GM12878 (cell line): ENCODE measurements at regions not wholly inside any gene's neighbourhood (a gene's known extent, or its start where the extent isn't known, plus 50 kb on each side); places are given as distances from the start of the nearest gene placed in this dataset.

Experiments
- ATAC-seq: fragments of 200-7000 bp; cut with Tn5 transposase; 3 replicates; pipeline ENCODE4 v1.9.1; 2020; ENCODE audit warnings: mild to moderate bottlenecking, moderate library complexity
- BruUV-seq: library from RNA; stranded (reverse); fragments of 400-500 nt; replicated peaks from 2 replicates; lab custom pipeline; 2021; lab: Mats Ljungman, UMichigan
- CTCF ChIA-PET: fragments of 300-600 bp; sonication (Branson Sonifier 250); formaldehyde crosslinking; extraction: SDS; loops from one replicate; lab custom pipeline; 2021; ENCODE audit warnings: inconsistent platforms; lab: Yijun Ruan, JAX
- POLR2A ChIA-PET: fragments of 350-600 bp; formaldehyde crosslinking; extraction: SDS; loops from one replicate; lab custom pipeline; 2021; ENCODE audit warnings: inconsistent platforms; lab: Charles Lee
- RAD21 ChIA-PET: fragments of 300-600 bp; sonication (Branson Sonifier 250); formaldehyde crosslinking; loops from one replicate; lab custom pipeline; 2023; ENCODE audit warnings: antibody characterized with exemption; ENCODE audit not compliant: unreplicated experiment; lab: Charles Lee
- SMC1A ChIA-PET: fragments of 300-600 bp; sonication (Branson Sonifier 250); formaldehyde crosslinking; loops from one replicate; lab custom pipeline; 2023; ENCODE audit not compliant: unreplicated experiment, uncharacterized antibody; lab: Charles Lee
- DNase-seq: peaks from one replicate; pipeline ENCODE4 v3.0.0-alpha.2; 2011; ENCODE audit warnings: low read depth, low spot score
- FAIRE-seq: peaks from 3 replicates; lab custom pipeline; 2011; peaks lifted over from hg19 to GRCh38; lab: Jason Lieb, UNC
- H2AFZ ChIP-seq: 2 replicates; pipeline ENCODE4 v1.6.0; 2011; ENCODE audit warnings: low read depth, low read length, control low read depth; ENCODE audit not compliant: control insufficient read depth
- H3K27ac ChIP-seq: 2 replicates; pipeline ENCODE4 v1.5.1; 2011; ENCODE audit warnings: control low read depth; ENCODE audit not compliant: control insufficient read depth, insufficient read depth
- H3K27me3 ChIP-seq, 2 experiments: replicated peaks in 1 of 2; 2 replicates each; pipeline versions ENCODE4 v1.6.0 to v1.6.1; 2011; ENCODE audit warnings: low read length in 1 of 2; ENCODE audit not compliant: control insufficient read depth in 2 of 2, insufficient read depth in 2 of 2
- H3K36me3 ChIP-seq, 2 experiments: 2 replicates each; pipeline ENCODE4 v1.5.1; 2011; ENCODE audit warnings: low read length in 1 of 2; ENCODE audit not compliant: control insufficient read depth in 2 of 2, insufficient read depth in 2 of 2
- H3K4me1 ChIP-seq: 2 replicates; pipeline ENCODE4 v1.6.1; 2011; ENCODE audit warnings: mild to moderate bottlenecking, low read length, moderate library complexity, mixed read lengths; ENCODE audit not compliant: control insufficient read depth, insufficient read depth
- H3K4me2 ChIP-seq: 2 replicates; pipeline ENCODE4 v1.6.0; 2011; ENCODE audit warnings: control low read depth; ENCODE audit not compliant: control insufficient read depth, insufficient read depth
- H3K4me3 ChIP-seq: fragments of 200-600 bp; sonication (generic); 2 replicates; pipeline ENCODE4 v1.5.1; 2016
- H3K79me2 ChIP-seq: 2 replicates; pipeline ENCODE4 v1.6.0; 2011; ENCODE audit warnings: low read length; ENCODE audit not compliant: control insufficient read depth, insufficient read depth
- H3K9ac ChIP-seq: 2 replicates; pipeline ENCODE4 v1.8.0; 2011; ENCODE audit warnings: low read length, control low read depth, mixed read lengths; ENCODE audit not compliant: control insufficient read depth, insufficient read depth
- H3K9me3 ChIP-seq: replicated peaks from 3 replicates; pipeline ENCODE4 v1.5.1; 2011; ENCODE audit warnings: mild to moderate bottlenecking, low read length; ENCODE audit not compliant: control insufficient read depth, insufficient read depth
- H4K20me1 ChIP-seq: 2 replicates; pipeline ENCODE4 v1.6.0; 2011; ENCODE audit not compliant: control insufficient read depth, insufficient read depth
- CHD4 ChIP-seq: fragments of 200-600 bp; sonication (generic); IDR thresholded peaks from 2 replicates; pipeline ENCODE4 v1.6.1; 2016; ENCODE audit warnings: mild to moderate bottlenecking
- HDAC2 ChIP-seq: fragments of 200-600 bp; sonication (generic); IDR thresholded peaks from 2 replicates; pipeline ENCODE4 v1.6.1; 2017
- NBN ChIP-seq: fragments of 450-650 bp; IDR thresholded peaks from 2 replicates; pipeline ENCODE4 v1.6.1; 2016
- NR2F1 ChIP-seq: fragments of 450-650 bp; conservative IDR thresholded peaks from 2 replicates; pipeline ENCODE4 v1.6.1; 2017; ENCODE audit warnings: mild to moderate bottlenecking
- PML ChIP-seq: IDR thresholded peaks from 2 replicates; pipeline ENCODE4 v1.6.1; 2012; ENCODE audit warnings: low read length, inconsistent platforms
- SMARCA5 ChIP-seq: fragments of 450-650 bp; IDR thresholded peaks from 2 replicates; pipeline ENCODE4 v1.6.1; 2017; ENCODE audit warnings: mild to moderate bottlenecking
- SUPT20H ChIP-seq: IDR thresholded peaks from 2 replicates; pipeline ENCODE4 v1.6.1; 2011; ENCODE audit warnings: low read depth, mild to moderate bottlenecking, low read length, moderate library complexity, borderline replicate concordance; ENCODE audit not compliant: control insufficient read depth
- ZZZ3 ChIP-seq: IDR thresholded peaks from 2 replicates; pipeline ENCODE4 v1.6.1; 2011; ENCODE audit warnings: low read depth; ENCODE audit not compliant: control insufficient read depth, insufficient read length
- WGBS: methylation state at CpG from one replicate; pipeline ENCODE4 v1.1.6; 2016; ENCODE audit warnings: low lambda C conversion rate; ENCODE audit not compliant: insufficient replicate concordance, insufficient coverage; ENCODE audit errors: missing lambda C conversion rate; 5-methylcytosine and 5-hydroxymethylcytosine counted together
- in situ Hi-C: fragments of 300-500 bp; cut with MboI; formaldehyde crosslinking; loops from 9 replicates; pipeline ENCODE4 v1.14.3; 2018; ENCODE audit warnings: mixed read lengths
- intact Hi-C: fragments of 100-400 bp; cut with micrococcal nuclease; formaldehyde crosslinking; loops from one replicate; pipeline ENCODE4 v1.14.2; 2022; ENCODE audit not compliant: unreplicated experiment
- TF ChIP-seq, protein P1 (sequence below): fragments of 450-650 bp; IDR thresholded peaks from 2 replicates; pipeline ENCODE4 v1.6.1; 2017; ENCODE audit warnings: mild to moderate bottlenecking, low read depth, inconsistent platforms; ENCODE audit not compliant: poor library complexity, severe bottlenecking
- TF ChIP-seq, protein P2 (sequence below): fragments of 450-650 bp; IDR thresholded peaks from 2 replicates; pipeline ENCODE4 v1.6.1; 2018; ENCODE audit warnings: borderline replicate concordance, mild to moderate bottlenecking; ENCODE audit not compliant: partially characterized antibody
- TF ChIP-seq, protein P3 (sequence below): IDR thresholded peaks from 2 replicates; pipeline ENCODE4 v1.6.1; 2012; ENCODE audit warnings: mild to moderate bottlenecking, low read depth, low read length
- TF ChIP-seq, protein P4 (sequence below), 3 experiments: IDR thresholded peaks in 2 of 3; conservative IDR thresholded peaks in 1 of 3; 2 replicates each; pipeline ENCODE4 v1.5.1; 2011; ENCODE audit warnings: low read depth in 3 of 3, low read length in 3 of 3, mild to moderate bottlenecking in 3 of 3, control low read depth in 2 of 3, moderate library complexity in 2 of 3, inconsistent platforms in 1 of 3, mixed read lengths in 1 of 3; ENCODE audit not compliant: control insufficient read depth in 2 of 3, insufficient read depth in 1 of 3; ENCODE audit errors: extremely low read depth in 1 of 3
- TF ChIP-seq, protein P5 (sequence below): fragments of 450-650 bp; conservative IDR thresholded peaks from 2 replicates; pipeline ENCODE4 v1.6.1; 2017; ENCODE audit warnings: mild to moderate bottlenecking, moderate library complexity

DNA sequence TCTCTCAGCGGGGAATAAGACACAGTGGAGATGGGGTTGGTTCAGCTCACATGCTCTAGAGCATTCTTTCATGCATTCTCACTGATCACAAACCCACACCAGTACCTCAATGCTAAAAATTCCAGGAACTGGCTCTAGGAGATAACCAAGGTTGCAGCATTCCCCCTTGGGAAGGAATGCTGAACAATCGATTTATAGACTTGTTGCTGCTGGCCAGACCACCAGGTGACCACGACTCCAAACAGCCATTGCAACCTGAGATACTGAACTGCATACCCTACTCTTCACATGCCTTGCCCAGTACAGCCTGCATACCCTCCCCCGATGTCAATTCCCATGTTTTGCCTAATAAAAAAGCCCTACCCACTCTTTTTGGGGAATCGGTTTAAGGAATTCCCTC is 75.1 kb upstream of the GPRC5B start:
- Histone ChIP-seq H3K79me2 (no peaks in the 10 kb centered on the region), H3K4me3 (no peak overlapping the region), H3K36me3 (no peaks in the 10 kb centered on the region), H3K9me3 (no peaks in the 10 kb centered on the region), H3K4me2 (no peak overlapping the region), H3K27me3 (no peaks in the 10 kb centered on the region), H3K9ac (no peak overlapping the region), H3K4me1 (no peaks in the 10 kb centered on the region), H2AFZ (no peak overlapping the region), H3K27ac (no peak overlapping the region), H4K20me1 (no peaks in the 10 kb centered on the region)
- POLR2A ChIA-PET = no interaction called here
- intact Hi-C loops (no loop called here), in situ Hi-C loops (no loop called here)
- BruUV-seq = no TSS peak
- CTCF ChIA-PET = interaction anchor here (1.3 kb wide), 1 partner anchor 340 kb away, joined by 3 read pairs; no protein-coding TSS in a partner anchor
- RAD21 ChIA-PET = no interaction called here
- no peak for TF ChIP-seq HDAC2
- TF ChIP-seq SMARCA5 = no peak
- no peak for TF ChIP-seq ZZZ3
- TF ChIP-seq, protein P1, sequence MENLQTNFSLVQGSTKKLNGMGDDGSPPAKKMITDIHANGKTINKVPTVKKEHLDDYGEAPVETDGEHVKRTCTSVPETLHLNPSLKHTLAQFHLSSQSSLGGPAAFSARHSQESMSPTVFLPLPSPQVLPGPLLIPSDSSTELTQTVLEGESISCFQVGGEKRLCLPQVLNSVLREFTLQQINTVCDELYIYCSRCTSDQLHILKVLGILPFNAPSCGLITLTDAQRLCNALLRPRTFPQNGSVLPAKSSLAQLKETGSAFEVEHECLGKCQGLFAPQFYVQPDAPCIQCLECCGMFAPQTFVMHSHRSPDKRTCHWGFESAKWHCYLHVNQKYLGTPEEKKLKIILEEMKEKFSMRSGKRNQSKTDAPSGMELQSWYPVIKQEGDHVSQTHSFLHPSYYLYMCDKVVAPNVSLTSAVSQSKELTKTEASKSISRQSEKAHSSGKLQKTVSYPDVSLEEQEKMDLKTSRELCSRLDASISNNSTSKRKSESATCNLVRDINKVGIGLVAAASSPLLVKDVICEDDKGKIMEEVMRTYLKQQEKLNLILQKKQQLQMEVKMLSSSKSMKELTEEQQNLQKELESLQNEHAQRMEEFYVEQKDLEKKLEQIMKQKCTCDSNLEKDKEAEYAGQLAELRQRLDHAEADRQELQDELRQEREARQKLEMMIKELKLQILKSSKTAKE = no peak
- TF ChIP-seq SUPT20H = no peak
- TF ChIP-seq CHD4 = no peak
- TF ChIP-seq, protein P2, sequence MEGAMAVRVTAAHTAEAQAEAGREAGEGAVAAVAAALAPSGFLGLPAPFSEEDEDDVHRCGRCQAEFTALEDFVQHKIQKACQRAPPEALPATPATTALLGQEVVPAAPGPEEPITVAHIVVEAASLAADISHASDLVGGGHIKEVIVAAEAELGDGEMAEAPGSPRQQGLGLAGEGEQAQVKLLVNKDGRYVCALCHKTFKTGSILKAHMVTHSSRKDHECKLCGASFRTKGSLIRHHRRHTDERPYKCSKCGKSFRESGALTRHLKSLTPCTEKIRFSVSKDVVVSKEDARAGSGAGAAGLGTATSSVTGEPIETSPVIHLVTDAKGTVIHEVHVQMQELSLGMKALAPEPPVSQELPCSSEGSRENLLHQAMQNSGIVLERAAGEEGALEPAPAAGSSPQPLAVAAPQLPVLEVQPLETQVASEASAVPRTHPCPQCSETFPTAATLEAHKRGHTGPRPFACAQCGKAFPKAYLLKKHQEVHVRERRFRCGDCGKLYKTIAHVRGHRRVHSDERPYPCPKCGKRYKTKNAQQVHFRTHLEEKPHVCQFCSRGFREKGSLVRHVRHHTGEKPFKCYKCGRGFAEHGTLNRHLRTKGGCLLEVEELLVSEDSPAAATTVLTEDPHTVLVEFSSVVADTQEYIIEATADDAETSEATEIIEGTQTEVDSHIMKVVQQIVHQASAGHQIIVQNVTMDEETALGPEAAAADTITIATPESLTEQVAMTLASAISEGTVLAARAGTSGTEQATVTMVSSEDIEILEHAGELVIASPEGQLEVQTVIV = no peak
- no peak for TF ChIP-seq NR2F1
- TF ChIP-seq, protein P3, sequence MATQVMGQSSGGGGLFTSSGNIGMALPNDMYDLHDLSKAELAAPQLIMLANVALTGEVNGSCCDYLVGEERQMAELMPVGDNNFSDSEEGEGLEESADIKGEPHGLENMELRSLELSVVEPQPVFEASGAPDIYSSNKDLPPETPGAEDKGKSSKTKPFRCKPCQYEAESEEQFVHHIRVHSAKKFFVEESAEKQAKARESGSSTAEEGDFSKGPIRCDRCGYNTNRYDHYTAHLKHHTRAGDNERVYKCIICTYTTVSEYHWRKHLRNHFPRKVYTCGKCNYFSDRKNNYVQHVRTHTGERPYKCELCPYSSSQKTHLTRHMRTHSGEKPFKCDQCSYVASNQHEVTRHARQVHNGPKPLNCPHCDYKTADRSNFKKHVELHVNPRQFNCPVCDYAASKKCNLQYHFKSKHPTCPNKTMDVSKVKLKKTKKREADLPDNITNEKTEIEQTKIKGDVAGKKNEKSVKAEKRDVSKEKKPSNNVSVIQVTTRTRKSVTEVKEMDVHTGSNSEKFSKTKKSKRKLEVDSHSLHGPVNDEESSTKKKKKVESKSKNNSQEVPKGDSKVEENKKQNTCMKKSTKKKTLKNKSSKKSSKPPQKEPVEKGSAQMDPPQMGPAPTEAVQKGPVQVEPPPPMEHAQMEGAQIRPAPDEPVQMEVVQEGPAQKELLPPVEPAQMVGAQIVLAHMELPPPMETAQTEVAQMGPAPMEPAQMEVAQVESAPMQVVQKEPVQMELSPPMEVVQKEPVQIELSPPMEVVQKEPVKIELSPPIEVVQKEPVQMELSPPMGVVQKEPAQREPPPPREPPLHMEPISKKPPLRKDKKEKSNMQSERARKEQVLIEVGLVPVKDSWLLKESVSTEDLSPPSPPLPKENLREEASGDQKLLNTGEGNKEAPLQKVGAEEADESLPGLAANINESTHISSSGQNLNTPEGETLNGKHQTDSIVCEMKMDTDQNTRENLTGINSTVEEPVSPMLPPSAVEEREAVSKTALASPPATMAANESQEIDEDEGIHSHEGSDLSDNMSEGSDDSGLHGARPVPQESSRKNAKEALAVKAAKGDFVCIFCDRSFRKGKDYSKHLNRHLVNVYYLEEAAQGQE = no peak
- TF ChIP-seq NBN = no peak
- TF ChIP-seq, protein P4, sequence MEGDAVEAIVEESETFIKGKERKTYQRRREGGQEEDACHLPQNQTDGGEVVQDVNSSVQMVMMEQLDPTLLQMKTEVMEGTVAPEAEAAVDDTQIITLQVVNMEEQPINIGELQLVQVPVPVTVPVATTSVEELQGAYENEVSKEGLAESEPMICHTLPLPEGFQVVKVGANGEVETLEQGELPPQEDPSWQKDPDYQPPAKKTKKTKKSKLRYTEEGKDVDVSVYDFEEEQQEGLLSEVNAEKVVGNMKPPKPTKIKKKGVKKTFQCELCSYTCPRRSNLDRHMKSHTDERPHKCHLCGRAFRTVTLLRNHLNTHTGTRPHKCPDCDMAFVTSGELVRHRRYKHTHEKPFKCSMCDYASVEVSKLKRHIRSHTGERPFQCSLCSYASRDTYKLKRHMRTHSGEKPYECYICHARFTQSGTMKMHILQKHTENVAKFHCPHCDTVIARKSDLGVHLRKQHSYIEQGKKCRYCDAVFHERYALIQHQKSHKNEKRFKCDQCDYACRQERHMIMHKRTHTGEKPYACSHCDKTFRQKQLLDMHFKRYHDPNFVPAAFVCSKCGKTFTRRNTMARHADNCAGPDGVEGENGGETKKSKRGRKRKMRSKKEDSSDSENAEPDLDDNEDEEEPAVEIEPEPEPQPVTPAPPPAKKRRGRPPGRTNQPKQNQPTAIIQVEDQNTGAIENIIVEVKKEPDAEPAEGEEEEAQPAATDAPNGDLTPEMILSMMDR (IDR thresholded peaks at IDR 0.05 in 2 of 3, conservative IDR thresholded peaks at IDR 0.05 in 1 of 3; ENCODE audit: control insufficient read depth in 2 of 3, extremely low read depth in 1 of 3, insufficient read depth in 1 of 3, low read depth in 3 of 3, low read length in 3 of 3) = no peak
- no peak for TF ChIP-seq PML
- TF ChIP-seq, protein P5, sequence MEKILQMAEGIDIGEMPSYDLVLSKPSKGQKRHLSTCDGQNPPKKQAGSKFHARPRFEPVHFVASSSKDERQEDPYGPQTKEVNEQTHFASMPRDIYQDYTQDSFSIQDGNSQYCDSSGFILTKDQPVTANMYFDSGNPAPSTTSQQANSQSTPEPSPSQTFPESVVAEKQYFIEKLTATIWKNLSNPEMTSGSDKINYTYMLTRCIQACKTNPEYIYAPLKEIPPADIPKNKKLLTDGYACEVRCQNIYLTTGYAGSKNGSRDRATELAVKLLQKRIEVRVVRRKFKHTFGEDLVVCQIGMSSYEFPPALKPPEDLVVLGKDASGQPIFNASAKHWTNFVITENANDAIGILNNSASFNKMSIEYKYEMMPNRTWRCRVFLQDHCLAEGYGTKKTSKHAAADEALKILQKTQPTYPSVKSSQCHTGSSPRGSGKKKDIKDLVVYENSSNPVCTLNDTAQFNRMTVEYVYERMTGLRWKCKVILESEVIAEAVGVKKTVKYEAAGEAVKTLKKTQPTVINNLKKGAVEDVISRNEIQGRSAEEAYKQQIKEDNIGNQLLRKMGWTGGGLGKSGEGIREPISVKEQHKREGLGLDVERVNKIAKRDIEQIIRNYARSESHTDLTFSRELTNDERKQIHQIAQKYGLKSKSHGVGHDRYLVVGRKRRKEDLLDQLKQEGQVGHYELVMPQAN = no peak
- SMC1A ChIA-PET = no interaction called here
- 46% methylated on average over 5 of the region's 5 CpGs for WGBS
- no peak for FAIRE-seq
- ATAC-seq = no peak
- no peak for DNase-seq
